ENCODE measurements at regions not wholly inside any gene's neighbourhood (a gene's known extent, or its start where the extent isn't known, plus 50 kb on each side); places are given as distances from the start of the nearest gene placed in this dataset.

DNA sequence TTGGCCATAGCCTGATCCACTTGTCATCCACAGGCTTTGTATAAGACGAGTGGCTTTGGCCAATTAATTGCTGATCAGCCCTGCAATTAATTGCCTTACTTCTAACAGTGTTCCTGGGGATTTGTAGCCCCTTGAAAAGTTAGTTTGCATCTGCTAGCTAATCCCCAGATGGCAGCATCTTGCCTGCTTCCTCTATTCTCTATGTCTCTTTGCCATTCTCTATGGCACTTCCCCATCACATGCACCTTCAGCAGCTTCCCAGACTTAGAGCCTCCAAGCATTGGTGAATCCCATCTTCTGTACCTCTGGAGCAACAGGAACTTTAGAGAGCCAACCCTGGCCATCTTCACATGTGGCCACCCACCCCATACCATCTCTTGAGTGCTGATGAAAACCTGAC lies 197.0 kb upstream of the DMAC1 start:
- DNase-seq (ENCODE audit: low read depth): no peak
- TF ChIP-seq, protein P1, sequence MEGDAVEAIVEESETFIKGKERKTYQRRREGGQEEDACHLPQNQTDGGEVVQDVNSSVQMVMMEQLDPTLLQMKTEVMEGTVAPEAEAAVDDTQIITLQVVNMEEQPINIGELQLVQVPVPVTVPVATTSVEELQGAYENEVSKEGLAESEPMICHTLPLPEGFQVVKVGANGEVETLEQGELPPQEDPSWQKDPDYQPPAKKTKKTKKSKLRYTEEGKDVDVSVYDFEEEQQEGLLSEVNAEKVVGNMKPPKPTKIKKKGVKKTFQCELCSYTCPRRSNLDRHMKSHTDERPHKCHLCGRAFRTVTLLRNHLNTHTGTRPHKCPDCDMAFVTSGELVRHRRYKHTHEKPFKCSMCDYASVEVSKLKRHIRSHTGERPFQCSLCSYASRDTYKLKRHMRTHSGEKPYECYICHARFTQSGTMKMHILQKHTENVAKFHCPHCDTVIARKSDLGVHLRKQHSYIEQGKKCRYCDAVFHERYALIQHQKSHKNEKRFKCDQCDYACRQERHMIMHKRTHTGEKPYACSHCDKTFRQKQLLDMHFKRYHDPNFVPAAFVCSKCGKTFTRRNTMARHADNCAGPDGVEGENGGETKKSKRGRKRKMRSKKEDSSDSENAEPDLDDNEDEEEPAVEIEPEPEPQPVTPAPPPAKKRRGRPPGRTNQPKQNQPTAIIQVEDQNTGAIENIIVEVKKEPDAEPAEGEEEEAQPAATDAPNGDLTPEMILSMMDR (IDR thresholded peaks at IDR 0.05; ENCODE audit: insufficient read depth, low read depth, low read length, missing control alignments): no peak
- no peak overlapping the region for H3K4me3 ChIP-seq (ENCODE audit: low read depth, low read length)

DNA sequence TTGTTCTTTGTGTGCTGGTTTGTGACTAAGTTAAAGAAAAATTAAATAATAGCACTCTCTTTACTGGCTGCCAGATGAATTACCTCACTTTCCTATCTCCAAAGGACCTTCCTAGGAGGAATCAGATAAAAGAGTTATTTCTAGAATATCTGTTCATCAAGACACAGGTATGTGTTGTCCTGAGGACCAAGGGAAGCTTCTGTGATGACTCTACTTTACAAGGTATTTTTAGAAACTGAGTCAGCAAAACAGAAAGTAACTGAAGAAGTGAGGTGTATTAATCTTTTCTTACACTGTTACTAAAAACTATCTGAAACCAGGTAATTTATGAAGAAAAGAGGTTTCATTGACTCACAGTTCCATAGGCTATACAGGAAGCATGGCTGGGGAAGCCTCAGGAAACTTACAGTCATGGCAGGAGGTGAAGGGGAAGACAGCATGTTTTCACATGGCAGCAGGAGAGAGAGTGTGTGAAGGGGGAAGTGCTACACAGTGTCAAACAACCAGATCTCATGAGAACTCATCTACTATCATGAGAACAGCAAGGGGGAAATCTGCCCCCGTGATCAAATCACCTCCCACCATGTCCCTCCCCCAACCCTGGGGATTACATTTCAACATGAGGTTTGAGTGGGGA lies 189.2 kb upstream of the DMAC1 start:
- no peak for DNase-seq (ENCODE audit: low read depth)
- H3K4me3 ChIP-seq (ENCODE audit: low read depth, low read length): no peak overlapping the region
- TF ChIP-seq, protein P1 (IDR thresholded peaks at IDR 0.05; ENCODE audit: insufficient read depth, low read depth, low read length, missing control alignments): no peak

DNA sequence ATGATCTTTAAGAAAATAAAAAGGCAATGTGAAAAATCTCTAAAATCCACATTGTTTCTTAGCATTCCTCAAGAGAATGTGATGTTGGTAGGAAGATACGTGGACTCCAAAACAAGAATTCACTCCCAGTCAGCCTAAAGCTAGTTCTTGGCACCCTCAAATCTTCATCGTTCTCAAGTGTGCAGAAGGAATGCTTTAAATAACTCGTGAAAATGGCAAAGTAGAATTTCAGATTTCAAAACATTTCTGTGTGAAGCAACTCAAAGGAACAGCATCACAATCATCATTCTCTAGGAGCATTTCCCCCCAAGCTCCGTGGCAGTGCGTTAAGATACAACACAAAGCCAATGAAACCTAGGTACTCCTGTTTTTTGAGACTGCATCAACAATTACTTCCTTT lies 185.1 kb upstream of the DMAC1 start:
- H3K4me3 ChIP-seq (ENCODE audit: low read depth, low read length): no peak overlapping the region
- no peak for DNase-seq (ENCODE audit: low read depth)
- TF ChIP-seq, protein P1 (IDR thresholded peaks at IDR 0.05; ENCODE audit: insufficient read depth, low read depth, low read length, missing control alignments): no peak

DNA sequence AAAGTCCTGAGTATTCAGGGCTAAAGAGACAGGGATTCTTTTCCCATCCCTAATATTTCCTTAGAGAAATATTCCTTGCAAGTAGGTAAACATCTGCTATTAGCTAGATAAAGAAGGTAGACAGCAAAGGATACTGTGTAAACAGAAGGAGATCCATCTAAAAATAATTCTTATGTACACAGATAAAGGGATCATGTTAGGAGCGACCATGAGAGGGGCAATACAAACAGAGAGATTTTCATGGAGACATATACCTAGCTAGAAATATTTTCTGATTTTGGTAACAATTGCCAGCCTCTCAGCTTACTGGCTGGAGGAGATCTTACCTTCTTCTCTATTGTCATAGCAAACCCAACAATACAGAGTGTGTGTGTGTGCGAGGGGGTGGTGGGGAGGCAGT lies 184.6 kb upstream of the DMAC1 start:
- H3K4me3 ChIP-seq (ENCODE audit: low read depth, low read length): no peak overlapping the region
- TF ChIP-seq, protein P1 (IDR thresholded peaks at IDR 0.05; ENCODE audit: insufficient read depth, low read depth, low read length, missing control alignments): no peak
- no peak for DNase-seq (ENCODE audit: low read depth)

DNA sequence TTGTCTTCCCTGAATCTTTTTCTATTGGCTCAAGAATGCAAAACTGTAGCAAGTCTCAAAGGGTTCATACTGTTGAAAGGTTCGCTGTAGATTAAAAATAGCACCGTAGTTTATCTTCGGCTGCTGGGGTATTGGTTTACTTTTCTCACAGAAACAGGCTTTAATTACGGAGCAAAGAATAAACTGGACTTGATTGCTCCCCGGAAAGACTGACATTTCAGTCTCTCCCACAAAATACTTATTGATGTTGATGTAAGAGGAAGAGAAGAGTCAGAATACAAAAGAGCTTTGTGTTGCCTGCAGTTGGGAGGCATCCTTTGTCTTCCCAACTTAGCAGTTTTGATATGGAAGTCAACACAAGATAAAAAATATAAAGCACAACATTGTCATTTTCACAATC lies 183.9 kb upstream of the DMAC1 start:
- TF ChIP-seq, protein P1 (IDR thresholded peaks at IDR 0.05; ENCODE audit: insufficient read depth, low read depth, low read length, missing control alignments): no peak
- no peak for DNase-seq (ENCODE audit: low read depth)
- no peak overlapping the region for H3K4me3 ChIP-seq (ENCODE audit: low read depth, low read length)

GRCh38 chr9:7982907-7983306 lies 183.3 kb upstream of the DMAC1 start:
- no peak for DNase-seq (ENCODE audit: low read depth)
- TF ChIP-seq, protein P1 (IDR thresholded peaks at IDR 0.05; ENCODE audit: insufficient read depth, low read depth, low read length, missing control alignments): no peak
- no peak overlapping the region for H3K4me3 ChIP-seq (ENCODE audit: low read depth, low read length)

DNA sequence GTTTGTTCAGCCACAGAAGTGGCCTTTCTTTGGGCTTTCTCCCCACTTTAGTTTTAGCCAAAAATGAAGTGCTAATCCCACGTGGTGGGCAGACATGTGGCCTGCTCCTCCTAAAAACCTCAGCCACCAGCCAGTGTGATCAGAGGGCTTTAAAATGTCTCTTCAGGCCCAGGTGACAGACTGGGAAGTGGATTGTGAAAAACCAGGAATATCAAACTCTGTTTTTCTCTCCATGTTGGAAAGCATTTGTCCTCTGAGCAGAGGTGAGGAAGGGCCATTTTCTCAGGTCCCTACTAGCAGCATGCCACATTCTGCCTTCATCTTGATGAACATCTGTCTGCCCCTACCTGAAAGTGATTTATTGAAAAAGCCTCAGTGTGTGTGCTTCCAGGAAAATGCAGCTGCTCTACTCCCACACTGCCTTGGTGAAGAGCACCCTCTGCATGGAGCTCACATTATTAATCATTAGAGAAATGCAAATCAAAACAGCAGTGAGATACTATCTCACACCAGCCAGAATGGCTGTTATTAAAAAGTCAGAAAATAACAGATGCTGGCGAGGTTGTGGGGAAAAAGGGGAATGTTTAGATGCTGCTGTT lies 181.2 kb upstream of the DMAC1 start:
- no peak for DNase-seq (ENCODE audit: low read depth)
- no peak overlapping the region for H3K4me3 ChIP-seq (ENCODE audit: low read depth, low read length)
- TF ChIP-seq, protein P1 (IDR thresholded peaks at IDR 0.05; ENCODE audit: insufficient read depth, low read depth, low read length, missing control alignments): no peak
